Mesodermal cell (in vitro differentiated cells): ENCODE measurements at regions not wholly inside any gene's neighbourhood (a gene's known extent, or its start where the extent isn't known, plus 50 kb on each side); places are given as distances from the start of the nearest gene placed in this dataset.

Experiments
- H3K27ac ChIP-seq: 2 replicates; pipeline ENCODE4 v1.7.0; 2013; ENCODE audit warnings: mild to moderate bottlenecking, low read depth, low read length, moderate library complexity; ENCODE audit not compliant: severe bottlenecking
- H3K36me3 ChIP-seq: 2 replicates; pipeline ENCODE4 v1.7.1; 2013; ENCODE audit warnings: mild to moderate bottlenecking, low read length, moderate library complexity; ENCODE audit not compliant: control insufficient read depth, insufficient read depth
- H3K4me1 ChIP-seq: one replicate; pipeline ENCODE4 v1.7.1; 2013; ENCODE audit warnings: mild to moderate bottlenecking, low read length; ENCODE audit not compliant: insufficient read depth, control insufficient read depth, poor library complexity, severe bottlenecking
- H3K4me3 ChIP-seq: 2 replicates; pipeline ENCODE4 v1.7.0; 2013; ENCODE audit warnings: low read length, control low read depth, mild to moderate bottlenecking; ENCODE audit not compliant: insufficient read depth, poor library complexity, severe bottlenecking; ENCODE audit errors: extremely low read depth
- H3K9me3 ChIP-seq: 2 replicates; pipeline ENCODE4 v1.7.1; 2013; ENCODE audit warnings: mild to moderate bottlenecking, low read length, moderate library complexity; ENCODE audit not compliant: control insufficient read depth
- WGBS, 2 experiments: methylation state at CpG; one replicate each; pipeline ENCODE4 v1.1.5; 2013; ENCODE audit warnings: missing lambda C conversion rate in 2 of 2; ENCODE audit not compliant: insufficient coverage in 2 of 2; 5-methylcytosine and 5-hydroxymethylcytosine counted together

DNA sequence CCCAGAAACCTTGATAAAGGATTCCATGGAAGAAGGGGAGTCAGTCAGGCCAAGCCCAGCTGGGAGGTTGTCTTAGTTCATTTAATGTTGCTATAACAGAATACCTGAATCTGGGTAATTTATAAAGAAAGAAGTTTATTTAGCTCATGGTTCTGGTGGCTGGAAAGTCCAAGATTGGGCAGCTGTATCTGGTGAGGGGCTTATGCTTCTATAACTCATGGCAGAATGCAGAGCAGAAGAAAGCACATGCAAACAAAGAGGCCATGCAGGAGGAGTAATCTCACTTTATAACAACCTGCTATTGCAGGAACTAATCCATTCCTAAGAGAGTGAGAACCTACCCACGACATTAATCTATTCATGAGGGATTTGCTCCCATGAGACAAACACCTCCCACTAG lies 54.2 kb upstream of the ANKRD1 start:
- no peaks in the 10 kb centered on the region for H3K36me3 ChIP-seq
- WGBS, 2 experiments: 80% methylated on average over 1 of the region's 1 CpG; no CpG with 5 or more reads in 1 of the 2 experiments
- peaks cover 10% of the 10 kb centered on the region for H3K9me3 ChIP-seq
- no peak overlapping the region for H3K27ac ChIP-seq
- peaks cover 5% of the 10 kb centered on the region for H3K4me1 ChIP-seq
- H3K4me3 ChIP-seq: no peak overlapping the region

DNA sequence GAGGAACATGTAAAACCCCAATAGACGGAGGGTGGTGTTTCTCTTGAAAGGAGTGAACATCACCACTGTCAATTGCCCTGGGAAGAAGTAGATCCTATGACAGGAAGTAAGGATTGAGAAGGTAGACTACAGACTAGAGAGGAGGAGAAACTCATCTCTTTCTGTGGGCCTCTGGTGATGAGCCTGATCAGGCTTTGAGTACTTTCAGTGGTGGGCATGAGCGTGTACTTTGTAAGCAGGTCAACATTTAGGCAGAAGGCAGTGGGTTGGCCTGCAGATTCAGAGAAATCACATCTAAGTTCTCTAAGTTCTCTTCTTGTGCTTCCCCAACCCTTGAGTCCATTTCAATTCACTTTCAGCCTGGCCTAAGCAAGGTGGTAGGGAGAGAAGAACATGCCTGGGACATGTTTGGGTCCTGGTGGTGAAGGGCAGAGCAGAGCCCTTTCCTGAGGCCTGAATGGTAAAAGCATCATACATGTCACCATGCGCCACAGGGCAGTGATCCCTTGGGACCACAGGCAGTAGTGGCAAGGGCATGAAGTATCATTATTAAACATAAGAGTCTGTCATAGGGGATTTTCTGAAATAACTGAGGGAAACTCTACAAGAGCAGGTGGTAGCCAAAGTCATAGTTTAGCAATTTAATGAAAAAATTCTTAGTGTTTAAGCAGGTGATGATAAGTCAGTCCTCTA lies 56.4 kb upstream of the ANKRD1 start:
- H3K36me3 ChIP-seq: no peaks in the 10 kb centered on the region
- no peak overlapping the region for H3K27ac ChIP-seq
- WGBS, 2 experiments: 90 to 100% methylated on average over 1 to 2 of the region's 3 CpGs
- H3K4me3 ChIP-seq: no peak overlapping the region
- no peaks in the 10 kb centered on the region for H3K4me1 ChIP-seq
- H3K9me3 ChIP-seq: peaks cover 10% of the 10 kb centered on the region

DNA sequence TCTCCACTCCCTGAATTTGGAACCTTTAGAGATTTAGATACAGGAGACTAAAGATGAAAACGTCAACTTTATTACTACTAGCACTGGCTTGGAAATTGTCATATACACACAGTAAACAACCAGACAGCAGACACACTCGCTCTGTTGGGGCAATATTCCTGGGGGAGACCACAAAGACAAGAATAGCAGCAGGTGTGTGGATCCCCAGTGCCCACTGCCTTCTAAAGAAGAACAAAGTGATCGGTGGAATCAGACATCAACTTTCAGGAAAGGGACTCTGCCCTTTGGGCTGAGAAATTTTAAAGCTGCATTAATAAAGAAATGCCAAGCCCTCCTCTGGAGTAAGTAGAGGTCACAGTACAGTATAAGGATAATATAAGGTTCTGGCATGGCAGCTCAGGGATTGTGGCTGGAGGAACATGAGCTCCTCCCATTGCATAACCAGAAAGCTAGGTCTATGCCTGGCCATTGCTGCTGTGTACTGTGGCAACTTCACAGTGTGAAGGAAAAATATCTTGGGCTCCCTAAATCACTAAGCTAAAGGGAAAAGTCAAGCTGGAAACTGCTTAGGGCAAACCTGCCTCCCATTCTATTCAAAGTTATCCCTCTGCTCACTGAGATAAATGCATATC lies 57.1 kb upstream of the ANKRD1 start:
- H3K36me3 ChIP-seq: no peaks in the 10 kb centered on the region
- peaks cover 10% of the 10 kb centered on the region for H3K9me3 ChIP-seq
- no peaks in the 10 kb centered on the region for H3K4me1 ChIP-seq
- 81 to 86% methylated on average over 1 to 3 of the region's 3 CpGs for WGBS, 2 experiments
- no peak overlapping the region for H3K4me3 ChIP-seq
- no peak overlapping the region for H3K27ac ChIP-seq

DNA sequence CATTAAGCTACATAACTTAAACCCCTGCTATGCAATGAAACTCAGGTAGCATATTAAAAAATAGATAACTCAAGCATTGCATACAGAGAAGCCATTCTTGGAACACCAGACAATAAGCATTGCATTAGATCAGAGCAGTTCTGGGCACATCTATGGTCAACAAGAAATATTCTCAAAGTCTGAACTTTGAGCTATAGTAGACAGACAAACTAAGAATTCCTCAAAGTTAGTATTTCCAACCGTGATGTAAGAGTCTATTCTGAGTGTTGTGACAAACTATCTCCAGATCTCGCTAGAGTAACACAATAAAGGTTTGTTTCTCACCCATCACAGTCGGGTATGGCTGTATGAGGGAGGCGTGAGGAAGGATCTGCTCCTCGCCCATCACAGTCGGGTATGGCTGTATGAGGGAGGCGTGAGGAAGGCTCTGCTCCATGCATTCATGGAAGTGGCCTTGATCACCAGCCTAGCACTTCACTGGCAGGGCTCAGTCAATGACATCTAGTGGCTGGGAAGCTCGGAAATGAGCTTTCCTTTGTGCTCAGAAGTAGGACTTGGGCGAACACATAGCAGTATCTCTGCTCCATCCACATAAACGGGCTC lies 61.6 kb upstream of the ANKRD1 start:
- no peak overlapping the region for H3K27ac ChIP-seq

DNA sequence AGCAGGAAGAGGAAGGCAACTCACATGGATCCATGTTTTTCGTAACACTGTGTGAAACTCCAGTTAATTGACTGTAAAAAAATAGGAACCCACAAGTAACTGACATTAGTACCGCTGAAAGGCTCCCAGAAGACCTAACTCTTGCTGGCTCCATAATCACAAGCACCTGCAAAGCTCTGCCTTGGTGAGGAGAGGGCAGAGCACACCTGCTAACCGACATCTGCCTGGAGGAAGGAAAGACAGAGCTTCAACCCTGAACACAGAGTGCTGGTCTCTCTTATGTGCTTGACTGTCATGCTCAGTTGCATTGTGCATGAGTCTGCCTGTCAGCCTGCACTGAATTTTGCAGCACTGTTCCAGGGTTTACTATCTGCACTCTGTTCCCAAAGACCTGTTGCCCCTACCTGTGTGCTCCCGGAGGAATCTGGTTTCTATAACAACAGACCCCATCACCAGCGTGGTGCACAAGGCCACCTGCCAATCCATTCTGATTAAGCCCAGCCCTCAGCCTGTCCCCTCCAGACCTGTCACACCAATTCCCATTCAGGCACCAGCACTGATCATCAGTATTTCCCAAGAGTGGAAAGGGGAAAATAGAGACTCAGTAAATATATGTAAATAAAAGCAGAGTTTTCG lies 63.1 kb upstream of the ANKRD1 start:
- Histone ChIP-seq H3K4me1 (no peaks in the 10 kb centered on the region), H3K36me3 (no peaks in the 10 kb centered on the region), H3K9me3 (no peaks in the 10 kb centered on the region), H3K4me3 (no peak overlapping the region), H3K27ac (no peak overlapping the region)
- 83 to 85% methylated on average over 5 of the region's 6 CpGs for WGBS, 2 experiments

More for the DNA sequence above, 61.6 kb upstream of the ANKRD1 start:
- no peaks in the 10 kb centered on the region for H3K9me3 ChIP-seq
- H3K4me3 ChIP-seq: no peak overlapping the region
- no peaks in the 10 kb centered on the region for H3K4me1 ChIP-seq
- 88 to 97% methylated on average over 6 to 8 of the region's 10 CpGs for WGBS, 2 experiments
- no peaks in the 10 kb centered on the region for H3K36me3 ChIP-seq

DNA sequence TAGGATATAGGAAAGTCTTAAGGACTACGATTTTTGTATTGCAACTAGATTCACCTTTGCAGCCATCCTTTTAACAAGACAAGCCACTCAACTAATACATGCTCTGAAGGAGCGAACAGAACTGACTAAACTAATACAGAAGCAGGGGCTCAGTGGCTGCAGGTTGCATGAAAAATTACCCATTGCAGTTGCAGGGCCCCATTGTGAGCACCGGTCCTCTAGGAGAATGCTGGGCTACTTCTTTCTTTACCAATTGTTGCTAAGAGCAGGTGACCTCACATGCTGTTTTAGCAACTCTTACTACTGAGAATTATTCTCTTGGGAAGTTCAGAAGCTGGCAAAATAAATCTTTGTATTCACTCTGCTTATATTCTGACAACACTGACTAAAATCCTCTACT lies 64.0 kb upstream of the ANKRD1 start:
- 77 to 85% methylated on average over 2 of the region's 3 CpGs for WGBS, 2 experiments
- Histone ChIP-seq H3K4me3 (no peak overlapping the region), H3K27ac (no peak overlapping the region), H3K36me3 (no peaks in the 10 kb centered on the region), H3K4me1 (no peaks in the 10 kb centered on the region), H3K9me3 (no peaks in the 10 kb centered on the region)

DNA sequence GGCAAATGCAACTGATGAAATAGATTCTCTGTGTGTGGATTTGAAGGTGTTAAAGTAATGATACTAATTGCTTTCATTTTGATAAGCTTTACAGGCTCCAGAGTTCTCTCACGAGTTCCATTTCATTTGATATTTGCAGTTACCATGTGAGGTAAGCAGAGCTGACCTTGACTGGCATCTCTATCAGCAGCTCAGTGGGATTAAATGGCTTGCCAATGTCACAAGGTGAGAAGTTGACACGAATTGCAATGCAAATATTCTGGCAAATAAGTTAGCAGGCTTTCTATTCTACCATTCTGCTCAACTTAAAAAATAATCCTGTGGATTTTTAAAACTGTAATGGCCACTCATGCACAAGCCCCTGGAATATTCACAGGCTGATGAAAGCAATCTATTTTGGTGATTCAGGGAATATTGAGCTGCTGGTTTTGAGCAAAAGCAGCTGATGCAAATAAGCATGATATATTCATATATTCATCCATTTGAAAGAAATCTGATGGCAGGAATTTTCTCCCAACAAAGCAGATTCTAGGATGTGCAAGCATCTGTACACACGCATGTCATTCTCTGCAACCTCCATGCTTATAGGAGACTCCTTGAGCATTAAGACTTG lies 64.5 kb upstream of the ANKRD1 start:
- 50 to 56% methylated on average over 1 of the region's 3 CpGs for whole genome bisulfite sequencing, 2 experiments
- H3K27ac ChIP-seq: no peak overlapping the region

DNA sequence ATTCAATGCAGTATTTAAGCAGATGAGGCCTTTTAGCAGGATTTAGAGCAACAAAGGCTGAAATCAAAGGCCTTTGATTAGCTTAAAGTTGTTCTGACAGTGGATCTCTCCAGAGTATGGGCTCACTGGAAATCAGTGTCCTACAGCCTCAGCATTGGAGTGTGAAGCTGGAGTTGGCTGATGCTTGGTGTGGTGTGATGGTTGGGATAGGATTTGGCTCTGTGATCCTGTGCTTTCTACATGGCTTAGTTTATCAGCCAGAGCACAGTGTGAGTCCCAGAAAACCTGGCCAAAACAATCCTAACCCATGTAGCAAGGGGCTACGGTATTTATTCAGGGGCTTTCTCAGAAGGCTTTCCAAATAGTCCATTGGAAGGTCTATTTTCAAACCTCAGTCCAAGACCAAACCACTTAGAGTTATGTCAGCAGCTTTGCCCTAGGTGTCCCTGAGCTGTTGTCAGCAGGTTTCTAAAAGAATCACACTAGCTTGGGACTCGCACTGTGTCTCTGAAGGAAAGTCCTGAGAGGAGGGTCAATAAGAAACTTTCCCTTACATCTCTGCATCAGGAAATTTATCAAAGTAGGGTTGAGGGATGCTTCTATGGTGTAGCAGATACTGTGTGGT lies 65.4 kb upstream of the ANKRD1 start:
- Histone ChIP-seq H3K36me3 (no peaks in the 10 kb centered on the region), H3K4me3 (no peak overlapping the region), H3K27ac (no peak overlapping the region), H3K4me1 (no peaks in the 10 kb centered on the region), H3K9me3 (no peaks in the 10 kb centered on the region)
- WGBS, 2 experiments: 93 to 94% methylated on average over 1 to 2 of the region's 2 CpGs

More for the DNA sequence above, 64.5 kb upstream of the ANKRD1 start:
- Histone ChIP-seq H3K4me3 (no peak overlapping the region), H3K36me3 (no peaks in the 10 kb centered on the region), H3K9me3 (no peaks in the 10 kb centered on the region), H3K4me1 (no peaks in the 10 kb centered on the region)

DNA sequence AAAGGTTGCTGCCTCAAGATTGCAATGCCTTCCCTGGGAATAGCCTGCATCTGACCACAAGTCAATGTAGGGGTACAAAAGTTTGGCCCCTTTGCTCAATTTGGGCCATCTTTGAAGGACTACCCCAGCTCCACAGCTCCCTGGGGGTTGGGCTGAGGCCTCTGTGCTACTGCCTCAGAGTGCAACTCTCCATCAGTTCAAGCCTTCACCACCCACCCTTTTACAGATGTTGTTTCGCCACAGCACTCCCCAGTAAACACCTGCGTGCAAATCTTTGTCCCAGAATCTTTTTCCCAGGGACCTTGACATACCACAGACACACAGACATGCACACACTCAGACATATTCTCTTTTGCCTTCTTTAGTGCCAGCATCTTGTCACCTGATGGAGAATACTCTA lies 66.0 kb upstream of the ANKRD1 start:
- H3K4me1 ChIP-seq: no peaks in the 10 kb centered on the region
- no peaks in the 10 kb centered on the region for H3K9me3 ChIP-seq
- H3K4me3 ChIP-seq: no peak overlapping the region
- no peaks in the 10 kb centered on the region for H3K36me3 ChIP-seq
- 90 to 92% methylated on average over 2 of the region's 2 CpGs for whole genome bisulfite sequencing, 2 experiments
- H3K27ac ChIP-seq: no peak overlapping the region

DNA sequence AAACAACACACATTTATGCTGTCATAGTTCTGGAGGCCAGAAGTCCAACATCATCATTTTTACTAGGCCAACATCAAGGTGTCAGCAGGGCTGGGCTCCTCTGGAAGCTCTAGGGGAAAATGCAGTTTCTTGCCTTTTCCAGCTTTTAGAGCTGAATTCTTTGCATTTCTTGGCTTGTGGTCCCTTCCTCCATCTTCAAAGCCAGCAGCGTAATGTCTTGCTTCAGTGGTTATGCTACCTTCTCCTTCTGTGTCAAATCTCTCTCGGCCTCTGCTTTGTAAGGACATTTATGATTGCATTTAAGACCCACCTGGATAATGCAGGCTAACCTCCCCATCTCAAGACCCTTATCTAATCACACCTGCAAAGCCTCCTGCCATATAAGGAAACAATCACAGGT lies 66.5 kb upstream of the ANKRD1 start:
- Histone ChIP-seq H3K27ac (no peak overlapping the region), H3K4me1 (no peaks in the 10 kb centered on the region), H3K36me3 (no peaks in the 10 kb centered on the region), H3K9me3 (no peaks in the 10 kb centered on the region), H3K4me3 (no peak overlapping the region)
- WGBS, 2 experiments: 75 to 100% methylated on average over 1 to 2 of the region's 2 CpGs
